ENCODE measurements at regions not wholly inside any gene's neighbourhood (a gene's known extent, or its start where the extent isn't known, plus 50 kb on each side); places are given as distances from the start of the nearest gene placed in this dataset.

DNA sequence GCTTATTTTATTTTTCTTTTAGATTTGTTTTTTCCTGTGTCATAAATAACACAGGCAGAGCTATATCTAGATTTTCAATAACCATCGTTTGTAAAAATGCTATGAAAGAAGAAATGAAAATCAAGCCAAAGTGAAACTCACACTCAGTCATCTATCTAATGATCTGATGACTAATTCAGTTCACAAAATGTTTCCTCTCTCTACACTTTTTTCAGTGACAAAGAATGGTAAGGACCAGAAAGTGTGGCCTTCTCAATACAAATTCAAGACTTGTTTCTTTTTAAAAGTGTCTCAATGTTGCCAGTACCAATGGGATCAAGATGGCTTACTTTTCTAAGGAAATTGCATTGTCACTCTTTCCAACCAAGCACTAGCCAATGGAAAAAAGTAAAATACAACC lies 282.8 kb upstream of the PKN2 start:
- no peak overlapping the region for H3K4me3 ChIP-seq (ENCODE audit: low read depth, low read length)
- TF ChIP-seq, protein P1, sequence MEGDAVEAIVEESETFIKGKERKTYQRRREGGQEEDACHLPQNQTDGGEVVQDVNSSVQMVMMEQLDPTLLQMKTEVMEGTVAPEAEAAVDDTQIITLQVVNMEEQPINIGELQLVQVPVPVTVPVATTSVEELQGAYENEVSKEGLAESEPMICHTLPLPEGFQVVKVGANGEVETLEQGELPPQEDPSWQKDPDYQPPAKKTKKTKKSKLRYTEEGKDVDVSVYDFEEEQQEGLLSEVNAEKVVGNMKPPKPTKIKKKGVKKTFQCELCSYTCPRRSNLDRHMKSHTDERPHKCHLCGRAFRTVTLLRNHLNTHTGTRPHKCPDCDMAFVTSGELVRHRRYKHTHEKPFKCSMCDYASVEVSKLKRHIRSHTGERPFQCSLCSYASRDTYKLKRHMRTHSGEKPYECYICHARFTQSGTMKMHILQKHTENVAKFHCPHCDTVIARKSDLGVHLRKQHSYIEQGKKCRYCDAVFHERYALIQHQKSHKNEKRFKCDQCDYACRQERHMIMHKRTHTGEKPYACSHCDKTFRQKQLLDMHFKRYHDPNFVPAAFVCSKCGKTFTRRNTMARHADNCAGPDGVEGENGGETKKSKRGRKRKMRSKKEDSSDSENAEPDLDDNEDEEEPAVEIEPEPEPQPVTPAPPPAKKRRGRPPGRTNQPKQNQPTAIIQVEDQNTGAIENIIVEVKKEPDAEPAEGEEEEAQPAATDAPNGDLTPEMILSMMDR (IDR thresholded peaks at IDR 0.05; ENCODE audit: insufficient read depth, low read depth, low read length): no peak
- DNase-seq (ENCODE audit: low read depth): no peak

DNA sequence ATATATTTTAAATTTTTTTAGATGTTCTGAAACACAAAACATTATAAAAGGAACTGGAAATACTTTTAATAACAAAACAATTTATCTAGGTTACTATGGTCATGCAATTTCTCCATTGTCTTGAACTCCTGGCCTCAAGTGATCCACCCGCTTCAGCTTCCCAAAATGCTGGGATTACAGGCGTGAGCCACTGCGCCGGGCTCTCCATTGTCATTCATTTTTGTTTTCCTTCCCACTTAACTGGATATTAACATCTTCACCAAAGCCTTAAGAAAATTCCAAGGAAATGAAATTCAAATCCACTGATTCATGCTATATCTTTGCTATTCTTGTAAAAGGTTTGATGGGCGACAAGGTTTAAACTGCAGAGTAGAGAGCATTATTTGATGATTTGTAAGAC lies 279.5 kb upstream of the PKN2 start:
- TF ChIP-seq, protein P1 (IDR thresholded peaks at IDR 0.05; ENCODE audit: insufficient read depth, low read depth, low read length): no peak
- no peak overlapping the region for H3K4me3 ChIP-seq (ENCODE audit: low read depth, low read length)
- no peak for DNase-seq (ENCODE audit: low read depth)

DNA sequence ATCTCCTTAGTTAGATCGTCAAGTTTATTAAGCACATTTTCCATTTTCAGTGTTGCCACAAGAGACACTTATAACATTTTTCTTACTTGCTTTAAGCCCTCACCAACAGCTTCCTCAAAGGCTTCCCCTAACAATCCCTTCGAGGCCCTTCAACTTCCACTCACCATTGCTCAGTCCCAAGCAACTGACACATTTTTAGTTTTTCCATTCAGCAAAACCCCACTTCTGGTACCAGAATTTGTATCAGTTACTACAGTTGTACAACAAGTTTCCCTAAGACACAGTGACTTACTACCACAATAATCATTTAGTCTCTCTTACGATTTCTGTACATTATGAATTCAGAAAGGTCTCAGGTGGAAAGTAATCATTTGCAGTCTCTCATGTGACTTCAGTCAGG lies 276.8 kb upstream of the PKN2 start:
- no peak for DNase-seq (ENCODE audit: low read depth)
- TF ChIP-seq, protein P1 (IDR thresholded peaks at IDR 0.05; ENCODE audit: insufficient read depth, low read depth, low read length): no peak
- no peak overlapping the region for H3K4me3 ChIP-seq (ENCODE audit: low read depth, low read length)

DNA sequence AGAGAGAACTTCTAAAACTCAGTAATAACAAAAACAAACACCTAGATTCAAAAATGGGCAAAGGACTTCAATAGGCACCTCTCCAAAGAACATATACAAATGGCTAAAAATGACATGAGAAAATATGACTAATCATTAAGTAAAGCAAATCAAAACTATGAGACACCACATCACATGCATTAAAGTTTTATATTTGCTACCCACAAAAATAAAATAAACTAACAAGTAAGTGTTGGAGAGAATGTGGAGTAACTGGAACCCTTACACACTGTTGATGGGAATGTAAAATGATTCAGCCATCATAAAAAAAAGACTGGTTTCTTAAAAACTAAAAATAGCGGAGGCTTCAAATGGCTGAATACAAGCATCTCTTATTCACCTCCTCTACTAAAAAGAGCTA lies 262.1 kb upstream of the PKN2 start:
- H3K4me3 ChIP-seq (ENCODE audit: low read depth, low read length): no peak overlapping the region
- DNase-seq (ENCODE audit: low read depth): no peak
- TF ChIP-seq, protein P1 (IDR thresholded peaks at IDR 0.05; ENCODE audit: insufficient read depth, low read depth, low read length): no peak

DNA sequence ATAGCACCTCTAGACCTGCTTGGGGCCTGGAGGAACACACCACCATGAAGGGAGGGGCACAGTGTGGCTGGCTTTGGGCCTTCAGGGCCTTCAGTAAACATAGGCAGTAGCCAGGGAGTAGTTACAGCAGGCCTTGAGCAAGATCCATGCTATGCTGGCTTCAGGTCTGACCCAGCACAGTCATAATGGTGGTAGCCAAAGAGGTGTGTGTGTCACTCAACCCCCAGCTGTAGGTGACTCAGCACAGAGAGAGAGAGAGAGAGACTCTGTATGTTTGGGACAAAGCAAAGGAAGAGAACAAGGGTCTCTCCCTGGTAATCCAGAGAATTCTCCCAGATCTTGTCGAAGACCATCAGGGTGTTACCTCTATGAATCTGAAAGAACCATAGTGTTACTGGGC lies 250.5 kb upstream of the PKN2 start:
- no peak for DNase-seq (ENCODE audit: low read depth)
- no peak overlapping the region for H3K4me3 ChIP-seq (ENCODE audit: low read depth, low read length)
- TF ChIP-seq, protein P1 (IDR thresholded peaks at IDR 0.05; ENCODE audit: insufficient read depth, low read depth, low read length): no peak

DNA sequence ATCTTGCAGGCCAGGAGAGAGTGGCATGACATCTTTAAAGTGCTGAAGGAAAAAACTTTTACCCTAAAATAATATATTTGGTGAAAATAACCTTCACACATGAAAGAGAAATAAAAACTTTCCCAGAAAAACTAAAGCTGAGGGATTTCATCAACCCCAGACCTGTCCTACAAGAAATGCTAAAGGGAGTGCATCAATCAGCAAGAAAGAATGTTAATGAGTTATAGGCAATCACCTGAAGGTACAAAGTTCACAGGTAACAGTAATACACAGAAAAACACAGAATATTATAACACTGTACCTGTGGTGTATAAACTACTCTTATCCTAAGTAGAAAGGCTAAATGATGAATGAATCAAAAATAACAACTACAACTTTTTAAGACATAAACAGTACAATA lies 249.2 kb upstream of the PKN2 start:
- no peak overlapping the region for H3K4me3 ChIP-seq (ENCODE audit: low read depth, low read length)
- TF ChIP-seq, protein P1 (IDR thresholded peaks at IDR 0.05; ENCODE audit: insufficient read depth, low read depth, low read length): no peak
- DNase-seq (ENCODE audit: low read depth): no peak

DNA sequence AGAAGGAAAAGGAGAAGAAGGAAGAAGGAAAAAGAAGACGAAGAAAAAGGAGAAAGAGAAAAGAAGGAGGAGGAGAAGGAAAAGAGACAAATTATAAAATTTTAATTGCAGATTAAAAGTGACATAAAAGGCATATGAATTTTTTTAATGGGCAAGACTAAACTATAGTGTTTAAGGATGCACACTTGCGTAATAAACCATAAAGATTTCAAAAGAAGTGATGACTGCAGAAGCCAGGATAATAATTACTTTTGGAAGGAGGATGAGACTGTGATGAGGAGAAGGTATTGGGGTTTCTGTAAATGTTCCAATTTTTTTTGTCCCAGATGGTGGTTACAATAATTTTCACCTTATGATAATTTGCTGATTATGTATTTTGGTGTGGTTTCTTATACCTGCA lies 243.1 kb upstream of the PKN2 start:
- DNase-seq (ENCODE audit: low read depth): peak; percentile 7
- no peak overlapping the region for H3K4me3 ChIP-seq (ENCODE audit: low read depth, low read length)
- TF ChIP-seq, protein P1 (IDR thresholded peaks at IDR 0.05; ENCODE audit: insufficient read depth, low read depth, low read length): no peak
